LNCAP (cell line): ENCODE measurements at regions not wholly inside any gene's neighbourhood (a gene's known extent, or its start where the extent isn't known, plus 50 kb on each side); places are given as distances from the start of the nearest gene placed in this dataset.

ENCODE experiments used
- CTCF ChIP-seq: fragments of 450-650 bp; IDR thresholded peaks from 2 replicates; pipeline ENCODE4 v1.5.1; 2017; ENCODE audit warnings: mild to moderate bottlenecking

- no peak for TF ChIP-seq CTCF
These were observed 608.4 kb downstream of the ANKRD50 start for GRCh38 chr4:124104101-124104500.

GRCh38 chr4:124104628-124105027, 607.9 kb downstream of the ANKRD50 start:
- no peak for TF ChIP-seq CTCF

GRCh38 chr4:124105212-124105611, 607.3 kb downstream of the ANKRD50 start:
- no peak for TF ChIP-seq CTCF

GRCh38 chr4:124111411-124111810, 601.1 kb downstream of the ANKRD50 start:
- no peak for TF ChIP-seq CTCF

- peak; percentile 61 for TF ChIP-seq CTCF
These were observed 600.6 kb downstream of the ANKRD50 start for GRCh38 chr4:124111922-124112321.

GRCh38 chr4:124118061-124118460, 594.5 kb downstream of the ANKRD50 start:
- no peak for TF ChIP-seq CTCF

GRCh38 chr4:124121461-124121971, 591.0 kb downstream of the ANKRD50 start:
- no peak for TF ChIP-seq CTCF

- TF ChIP-seq CTCF, result no peak
These were observed 589.4 kb downstream of the ANKRD50 start for GRCh38 chr4:124123181-124123580.
